Stomach (tissue), 8 donors: ENCODE measurements at regions not wholly inside any gene's neighbourhood (a gene's known extent, or its start where the extent isn't known, plus 50 kb on each side); places are given as distances from the start of the nearest gene placed in this dataset.

Experiments
- DNase-seq, 2 donors: peaks; one replicate each; pipeline versions ENCODE4 v3.0.0 to v3.0.0-alpha.2; 2013 to 2019
- H3K27ac ChIP-seq, 5 donors: fragments of 200-600 bp in 4 of 5; sonication (generic) in 4 of 5; one replicate each; pipeline ENCODE4 v1.5.1; 2013 to 2019; ENCODE audit warnings: mild to moderate bottlenecking in 1 of 5, moderate library complexity in 1 of 5
- H3K27me3 ChIP-seq, 3 donors: fragments of 200-600 bp; sonication (generic); one replicate each; pipeline ENCODE4 v1.5.1; 2017 to 2019; ENCODE audit warnings: mixed run types in 1 of 3
- H3K36me3 ChIP-seq, 4 donors: fragments of 200-600 bp; sonication (generic); 1 replicate in 3 of 4; 2 replicates in 1 of 4; pipeline ENCODE4 v1.5.1; 2016 to 2019
- H3K4me1 ChIP-seq, 4 donors: fragments of 200-600 bp; sonication (generic); one replicate each; pipeline ENCODE4 v1.5.1; 2016 to 2019
- H3K4me3 ChIP-seq, 4 donors: fragments of 200-600 bp; sonication (generic) in 3 of 4; one replicate each; pipeline ENCODE4 v1.5.1; 2016 to 2019; ENCODE audit warnings: mild to moderate bottlenecking in 1 of 4
- H3K9me3 ChIP-seq, 4 donors: fragments of 200-600 bp; sonication (generic); one replicate each; pipeline ENCODE4 v1.5.1; 2016 to 2019
- EP300 ChIP-seq: sonication (generic); formaldehyde crosslinking; IDR thresholded peaks from one replicate; pipeline ENCODE4 v1.6.1; 2017; ENCODE audit warnings: antibody characterized with exemption
- POLR2A ChIP-seq, 4 donors: fragments of 450-650 bp; IDR thresholded peaks; one replicate each; pipeline ENCODE4 v1.6.1; 2016; ENCODE audit warnings: antibody characterized with exemption in 4 of 4, control low read depth in 2 of 4, mild to moderate bottlenecking in 1 of 4, moderate library complexity in 1 of 4
- POLR2AphosphoS5 ChIP-seq, 3 donors: sonication (generic); formaldehyde crosslinking; IDR thresholded peaks; one replicate each; pipeline ENCODE4 v1.6.1; 2016; ENCODE audit warnings: antibody characterized with exemption in 3 of 3
- WGBS, 5 donors: extraction: QIAGEN DNeasy Blood & Tissue Kit in 3 of 5; methylation state at CpG; one replicate each; pipeline versions ENCODE4 v1.1.5 to v1.1.7; 2013 to 2018; 5-methylcytosine and 5-hydroxymethylcytosine counted together
- intact Hi-C: fragments of 100-400 bp; cut with DNase I; formaldehyde crosslinking; loops from one replicate; pipeline ENCODE4 v1.15.1; 2023; ENCODE audit warnings: low total_unique reads
- TF ChIP-seq, protein P1 (sequence below), 7 experiments: fragments of 450-650 bp in 4 of 7; fragments of 200-600 bp in 3 of 7; sonication (generic) in 3 of 7; IDR thresholded peaks; one replicate each; pipeline ENCODE4 v1.5.1; 2016 to 2019; ENCODE audit warnings: antibody characterized with exemption in 7 of 7, control low read depth in 2 of 7, mild to moderate bottlenecking in 1 of 7
- donor health status: healthy with polysubstance abuse.
- donor health status: Bipolar disorder and iron deficiency.
- donor health status: healthy.

DNA sequence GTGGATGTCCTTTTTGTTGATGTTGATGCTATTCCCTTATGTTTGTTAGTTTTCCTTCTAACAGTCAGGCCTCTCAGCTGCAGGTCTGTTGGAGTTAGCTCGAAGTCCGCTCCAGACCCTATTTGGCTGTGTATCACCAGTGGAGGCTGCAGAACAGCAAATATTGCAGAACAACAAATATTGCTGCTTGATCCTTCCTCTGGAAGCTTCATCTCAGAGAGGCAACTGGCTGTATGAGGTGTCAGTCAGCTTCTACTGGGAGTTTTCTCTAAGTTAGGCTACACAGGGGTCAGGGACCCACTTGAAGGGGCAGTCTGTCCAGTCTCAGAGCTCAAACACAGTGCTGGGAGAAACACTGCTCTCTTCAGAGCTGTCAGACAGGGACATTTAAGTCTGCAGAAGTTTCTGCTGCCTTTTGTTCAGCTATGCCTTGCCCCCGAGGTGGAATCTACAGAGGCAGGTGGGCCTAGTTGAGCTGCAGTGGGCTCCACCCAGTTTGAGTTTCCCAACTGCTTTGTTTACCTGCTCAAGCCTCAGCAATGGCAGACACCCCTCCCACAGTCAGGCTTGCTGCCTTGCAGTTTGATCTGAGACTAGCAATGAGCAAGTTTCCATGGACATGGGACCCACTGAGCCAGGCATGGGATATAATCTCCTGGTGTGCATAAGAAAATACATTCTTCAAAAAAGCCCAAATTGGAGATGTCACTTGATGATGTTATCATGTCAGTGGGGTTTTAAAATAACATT is 99.5 kb downstream of the KDM5D start:
- 38 to 77% (median 72%) methylated on average over 1 to 3 of the region's 3 CpGs; no CpG with 5 or more reads in 2 of the 5 donors for WGBS, 5 donors

DNA sequence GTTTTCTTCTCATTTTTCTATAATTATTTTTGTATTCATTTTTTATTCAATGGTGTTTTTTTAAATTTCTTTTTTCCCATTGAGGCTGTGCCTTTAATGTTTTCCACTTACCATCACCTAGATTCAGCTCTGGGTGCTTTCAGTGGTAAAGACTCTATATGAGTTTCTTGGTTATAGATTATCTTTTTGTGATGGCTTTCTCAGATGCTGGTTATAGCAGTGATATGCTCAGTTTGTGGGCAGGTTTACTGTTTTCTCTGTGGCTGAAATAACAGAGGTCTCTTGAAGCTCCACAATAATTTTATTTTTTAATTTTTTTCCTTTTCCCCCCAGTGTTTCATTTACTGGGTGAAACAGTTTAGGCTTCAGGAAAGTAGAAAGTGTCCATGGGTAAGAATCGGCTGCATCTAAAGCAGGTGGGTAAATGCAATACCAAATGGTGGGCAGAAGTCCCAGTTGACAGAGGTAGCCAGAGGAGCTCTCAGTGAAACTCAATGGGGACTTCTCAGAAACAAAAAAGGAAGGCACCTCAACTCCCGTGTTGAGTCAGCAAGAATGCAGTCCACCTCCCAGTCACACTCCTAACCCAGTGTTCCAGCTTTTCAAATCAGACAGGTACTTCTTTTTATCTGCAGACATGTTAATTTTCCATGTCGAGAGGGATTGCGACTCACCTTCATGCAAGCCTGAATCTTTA is 106.7 kb downstream of the KDM5D start:
- DNase-seq: no peak
- Histone ChIP-seq H3K36me3 (no peaks in the 10 kb centered on the region), H3K27ac (no peak overlapping the region), H3K27me3 (no peaks in the 10 kb centered on the region), H3K9me3 (no peaks in the 10 kb centered on the region), H3K4me3 (no peak overlapping the region), H3K4me1 (no peaks in the 10 kb centered on the region)
- intact Hi-C loops: no loop called here
- TF ChIP-seq POLR2A (IDR thresholded peaks at IDR 0.05) (no peak), EP300 (no peak), POLR2AphosphoS5 (IDR thresholded peaks at IDR 0.05) (no peak)
- TF ChIP-seq, protein P1, sequence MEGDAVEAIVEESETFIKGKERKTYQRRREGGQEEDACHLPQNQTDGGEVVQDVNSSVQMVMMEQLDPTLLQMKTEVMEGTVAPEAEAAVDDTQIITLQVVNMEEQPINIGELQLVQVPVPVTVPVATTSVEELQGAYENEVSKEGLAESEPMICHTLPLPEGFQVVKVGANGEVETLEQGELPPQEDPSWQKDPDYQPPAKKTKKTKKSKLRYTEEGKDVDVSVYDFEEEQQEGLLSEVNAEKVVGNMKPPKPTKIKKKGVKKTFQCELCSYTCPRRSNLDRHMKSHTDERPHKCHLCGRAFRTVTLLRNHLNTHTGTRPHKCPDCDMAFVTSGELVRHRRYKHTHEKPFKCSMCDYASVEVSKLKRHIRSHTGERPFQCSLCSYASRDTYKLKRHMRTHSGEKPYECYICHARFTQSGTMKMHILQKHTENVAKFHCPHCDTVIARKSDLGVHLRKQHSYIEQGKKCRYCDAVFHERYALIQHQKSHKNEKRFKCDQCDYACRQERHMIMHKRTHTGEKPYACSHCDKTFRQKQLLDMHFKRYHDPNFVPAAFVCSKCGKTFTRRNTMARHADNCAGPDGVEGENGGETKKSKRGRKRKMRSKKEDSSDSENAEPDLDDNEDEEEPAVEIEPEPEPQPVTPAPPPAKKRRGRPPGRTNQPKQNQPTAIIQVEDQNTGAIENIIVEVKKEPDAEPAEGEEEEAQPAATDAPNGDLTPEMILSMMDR (IDR thresholded peaks at IDR 0.05): no peak
- WGBS, 5 donors: 90 to 94% (median 92%) methylated on average over 4 of the region's 4 CpGs; no CpG with 5 or more reads in 2 of the 5 donors

More for the DNA sequence above, 99.5 kb downstream of the KDM5D start:
- TF ChIP-seq EP300: no peak
- TF ChIP-seq, protein P1 (IDR thresholded peaks at IDR 0.05): no peak
- TF ChIP-seq POLR2A (IDR thresholded peaks at IDR 0.05): no peak
- no peak for DNase-seq
- no peaks in the 10 kb centered on the region for H3K4me1 ChIP-seq
- H3K4me3 ChIP-seq: no peak overlapping the region
- intact Hi-C loops: no loop called here
- no peaks in the 10 kb centered on the region for H3K27me3 ChIP-seq
- H3K27ac ChIP-seq: no peak overlapping the region
- H3K9me3 ChIP-seq: no peaks in the 10 kb centered on the region
- no peaks in the 10 kb centered on the region for H3K36me3 ChIP-seq

DNA sequence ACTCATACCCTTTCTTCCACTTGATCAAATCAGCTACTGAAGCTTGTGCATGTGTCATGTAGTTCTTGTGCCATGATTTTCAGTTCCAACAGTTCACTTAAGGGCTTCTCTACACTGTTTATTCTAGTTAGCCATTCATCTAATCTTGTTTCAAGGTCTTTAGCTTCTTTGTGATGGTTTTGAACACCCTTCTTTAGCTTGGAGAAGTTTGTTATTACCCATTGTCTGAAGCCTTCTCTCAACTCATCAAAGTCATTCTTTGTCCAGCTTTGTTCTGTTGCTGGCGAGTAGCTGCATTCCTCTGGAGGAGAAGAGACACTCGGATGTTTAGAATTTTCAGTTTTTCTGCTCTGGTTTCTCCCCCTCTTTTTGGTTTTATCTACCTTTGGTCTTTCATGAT is 115.6 kb downstream of the KDM5D start:
- H3K9me3 ChIP-seq: no peaks in the 10 kb centered on the region
- H3K36me3 ChIP-seq: no peaks in the 10 kb centered on the region
- no peak for DNase-seq
- no peaks in the 10 kb centered on the region for H3K27me3 ChIP-seq
- TF ChIP-seq POLR2A (IDR thresholded peaks at IDR 0.05) (no peak), EP300 (no peak), POLR2AphosphoS5 (IDR thresholded peaks at IDR 0.05) (no peak)
- TF ChIP-seq, protein P1 (IDR thresholded peaks at IDR 0.05): no peak
- no peaks in the 10 kb centered on the region for H3K4me1 ChIP-seq
- 56 to 88% (median 81%) methylated on average over 2 of the region's 2 CpGs; no CpG with 5 or more reads in 2 of the 5 donors for WGBS, 5 donors
- intact Hi-C loops: no loop called here
- no peak overlapping the region for H3K4me3 ChIP-seq
- no peak overlapping the region for H3K27ac ChIP-seq

DNA sequence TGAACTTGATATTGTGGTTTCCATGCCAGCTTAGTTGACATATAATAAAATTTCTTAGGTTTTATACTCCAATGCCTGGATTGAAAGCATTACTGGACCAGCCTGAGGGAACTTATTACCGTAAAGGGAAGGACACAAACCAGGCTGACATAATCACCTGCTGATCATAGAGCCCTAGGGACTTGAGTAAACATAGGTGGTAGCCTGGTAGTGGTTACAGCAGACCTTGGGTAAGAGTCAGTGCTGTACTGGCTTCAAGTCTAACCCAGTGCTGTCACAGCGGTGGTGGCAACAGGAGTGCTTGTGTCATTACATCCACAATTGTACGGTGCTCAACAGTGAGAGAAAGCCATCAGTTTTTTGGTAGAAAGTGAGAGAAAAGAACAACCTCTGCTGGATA is 122.1 kb downstream of the KDM5D start:
- TF ChIP-seq, protein P1 (IDR thresholded peaks at IDR 0.05): no peak
- TF ChIP-seq POLR2A (IDR thresholded peaks at IDR 0.05): no peak
- no peak for TF ChIP-seq EP300
- no peaks in the 10 kb centered on the region for H3K36me3 ChIP-seq
- H3K9me3 ChIP-seq: no peaks in the 10 kb centered on the region
- H3K4me3 ChIP-seq: no peak overlapping the region
- H3K4me1 ChIP-seq: no peaks in the 10 kb centered on the region
- no peak overlapping the region for H3K27ac ChIP-seq
- 72 to 93% (median 84%) methylated on average over 3 of the region's 3 CpGs; no CpG with 5 or more reads in 2 of the 5 donors for WGBS, 5 donors
- DNase-seq: no peak
- intact Hi-C loops: no loop called here
- H3K27me3 ChIP-seq: no peaks in the 10 kb centered on the region
